Cardiac muscle cell (in vitro differentiated cells and primary cell): ENCODE measurements at regions not wholly inside any gene's neighbourhood (a gene's known extent, or its start where the extent isn't known, plus 50 kb on each side); places are given as distances from the start of the nearest gene placed in this dataset.
"Not testable (repeated sequence)": the region's sequence is repeated elsewhere in the genome, so short reads cannot be mapped to it uniquely, and the experiment has no call there.

Experiments used
- DNase-seq, 2 donors: peaks; one replicate each; pipeline versions ENCODE4 v3.0.0 to v3.0.0-alpha.2; 2010 to 2017; ENCODE audit warnings: low read depth in 1 of 2, low spot score in 1 of 2
- H3K27ac ChIP-seq: fragments of 200-600 bp; sonication (generic); 2 replicates; pipeline ENCODE4 v1.5.1; 2016
- H3K27me3 ChIP-seq: fragments of 200-600 bp; sonication (generic); 2 replicates; pipeline ENCODE4 v1.6.0; 2016; ENCODE audit warnings: control low read depth
- H3K36me3 ChIP-seq: fragments of 200-600 bp; sonication (generic); 2 replicates; pipeline ENCODE4 v1.5.1; 2016; ENCODE audit warnings: control low read depth
- H3K4me1 ChIP-seq: fragments of 200-600 bp; sonication (generic); 2 replicates; pipeline ENCODE4 v1.8.1; 2017; ENCODE audit warnings: low read depth, mild to moderate bottlenecking, mixed run types
- H3K4me3 ChIP-seq: fragments of 200-600 bp; sonication (generic); 2 replicates; pipeline ENCODE4 v1.5.1; 2016; ENCODE audit warnings: mild to moderate bottlenecking
- H3K9me3 ChIP-seq: fragments of 200-600 bp; sonication (generic); 2 replicates; pipeline ENCODE4 v1.5.1; 2017; ENCODE audit warnings: low read depth, mild to moderate bottlenecking, control low read depth
- CTCF ChIP-seq: IDR thresholded peaks from 2 replicates; pipeline ENCODE4 v1.5.1; 2012; ENCODE audit warnings: low read depth, mild to moderate bottlenecking, low read length

- no peak for DNase-seq
- Histone ChIP-seq H3K36me3 (no peaks in the 10 kb centered on the region), H3K4me3 (no peak overlapping the region), H3K27ac (no peak overlapping the region), H3K27me3 (no peaks in the 10 kb centered on the region), H3K4me1 (no peaks in the 10 kb centered on the region), H3K9me3 (no peaks in the 10 kb centered on the region)
- TF ChIP-seq CTCF = no peak
These were observed 99.9 kb downstream of the TRIM42 start for GRCh38 chr3:140777631-140778233.

GRCh38 chr3:140791368-140791767 is 113.5 kb downstream of the TRIM42 start:
- Histone ChIP-seq H3K4me3 (no peak overlapping the region), H3K4me1 (no peaks in the 10 kb centered on the region), H3K27ac (no peak overlapping the region), H3K9me3 (no peaks in the 10 kb centered on the region), H3K27me3 (no peaks in the 10 kb centered on the region), H3K36me3 (no peaks in the 10 kb centered on the region)
- TF ChIP-seq CTCF = no peak
- no peak for DNase-seq

GRCh38 chr3:140794507-140794906 is 116.6 kb downstream of the TRIM42 start:
- Histone ChIP-seq H3K36me3 (no peaks in the 10 kb centered on the region), H3K27me3 (no peaks in the 10 kb centered on the region), H3K4me1 (no peaks in the 10 kb centered on the region), H3K9me3 (no peaks in the 10 kb centered on the region), H3K4me3 (no peak overlapping the region), H3K27ac (no peak overlapping the region)
- DNase-seq = no peak
- no peak for TF ChIP-seq CTCF

GRCh38 chr3:140802898-140803297 is 125.0 kb downstream of the TRIM42 start:
- not testable (repeated sequence) for H3K9me3 ChIP-seq, H3K27me3 ChIP-seq

GRCh38 chr3:140809316-140809715 is 131.5 kb downstream of the TRIM42 start:
- no peak for DNase-seq
- no peak for TF ChIP-seq CTCF
- no peaks in the 10 kb centered on the region for H3K36me3 ChIP-seq
- no peak overlapping the region for H3K27ac ChIP-seq
- no peaks in the 10 kb centered on the region for H3K9me3 ChIP-seq
- no peak overlapping the region for H3K4me3 ChIP-seq
- H3K27me3 ChIP-seq = no peaks in the 10 kb centered on the region
- no peaks in the 10 kb centered on the region for H3K4me1 ChIP-seq

More at GRCh38 chr3:140802898-140803297, 125.0 kb downstream of the TRIM42 start:
- H3K4me3 ChIP-seq, H3K4me1 ChIP-seq, H3K36me3 ChIP-seq, DNase-seq, H3K27ac ChIP-seq: not testable (repeated sequence)

GRCh38 chr3:140816372-140817195 is 125.1 kb upstream of the SLC25A36 start:
- no peak overlapping the region for H3K27ac ChIP-seq
- H3K4me1 ChIP-seq = no peaks in the 10 kb centered on the region
- TF ChIP-seq CTCF = no peak
- no peak for DNase-seq
- H3K27me3 ChIP-seq = no peaks in the 10 kb centered on the region
- H3K4me3 ChIP-seq = no peak overlapping the region
- H3K9me3 ChIP-seq = no peaks in the 10 kb centered on the region
- no peaks in the 10 kb centered on the region for H3K36me3 ChIP-seq
